H9 (cell line): ENCODE measurements at regions not wholly inside any gene's neighbourhood (a gene's known extent, or its start where the extent isn't known, plus 50 kb on each side); places are given as distances from the start of the nearest gene placed in this dataset.

ENCODE experiments used
- DNase-seq: peaks from one replicate; pipeline ENCODE4 v3.0.0-alpha.2; 2017
- H2AFZ ChIP-seq: one replicate; pipeline ENCODE4 v1.6.1; 2013; ENCODE audit warnings: mild to moderate bottlenecking, low read length, control low read depth, moderate library complexity
- H2AK5ac ChIP-seq: 2 replicates; pipeline ENCODE4 v1.6.1; 2013; ENCODE audit warnings: low read length, control low read depth, mixed read lengths; ENCODE audit not compliant: insufficient read length
- H2BK120ac ChIP-seq: one replicate; pipeline ENCODE4 v1.6.1; 2013; ENCODE audit warnings: low read depth, mild to moderate bottlenecking, low read length, control low read depth, inconsistent platforms; ENCODE audit not compliant: poor library complexity, severe bottlenecking
- H2BK12ac ChIP-seq: 2 replicates; pipeline ENCODE4 v1.6.1; 2013; ENCODE audit warnings: low read length, control low read depth, mixed read lengths, low read depth; ENCODE audit not compliant: insufficient read length
- H2BK15ac ChIP-seq: 2 replicates; pipeline ENCODE4 v1.6.1; 2013; ENCODE audit warnings: low read depth, low read length, control low read depth
- H2BK20ac ChIP-seq: one replicate; pipeline ENCODE4 v1.6.1; 2013; ENCODE audit warnings: low read depth, mild to moderate bottlenecking, low read length, control low read depth, inconsistent platforms; ENCODE audit not compliant: poor library complexity, severe bottlenecking
- H2BK5ac ChIP-seq: 2 replicates; pipeline ENCODE4 v1.6.1; 2013; ENCODE audit warnings: low read length, control low read depth, mixed read lengths; ENCODE audit not compliant: insufficient read length
- H3K14ac ChIP-seq: 2 replicates; pipeline ENCODE4 v1.6.1; 2013; ENCODE audit warnings: low read length, control low read depth; ENCODE audit not compliant: insufficient read depth
- H3K18ac ChIP-seq: 2 replicates; pipeline ENCODE4 v1.6.1; 2013; ENCODE audit warnings: low read depth, mild to moderate bottlenecking, mixed read lengths, low read length, control low read depth; ENCODE audit not compliant: insufficient read length
- H3K23ac ChIP-seq: 2 replicates; pipeline ENCODE4 v1.6.1; 2013; ENCODE audit warnings: low read length, control low read depth, mixed read lengths, low read depth; ENCODE audit not compliant: insufficient read length
- H3K23me2 ChIP-seq: 2 replicates; pipeline ENCODE4 v1.6.1; 2013; ENCODE audit warnings: low read depth, mild to moderate bottlenecking, mixed read lengths, low read length, control low read depth; ENCODE audit not compliant: insufficient read length, poor library complexity, severe bottlenecking
- H3K27ac ChIP-seq: 2 replicates; pipeline ENCODE4 v1.5.1; 2013; ENCODE audit warnings: low read length, control low read depth, mixed read lengths, low read depth; ENCODE audit not compliant: insufficient read length
- H3K27me3 ChIP-seq: 2 replicates; pipeline ENCODE4 v1.6.1; 2013; ENCODE audit warnings: low read length, control low read depth, inconsistent platforms; ENCODE audit not compliant: insufficient read depth
- H3K4ac ChIP-seq: 2 replicates; pipeline ENCODE4 v1.6.1; 2013; ENCODE audit warnings: low read depth, mild to moderate bottlenecking, control low read depth, inconsistent platforms, low read length, moderate library complexity
- H3K4me1 ChIP-seq: 2 replicates; pipeline ENCODE4 v1.6.1; 2013; ENCODE audit warnings: low read length, control low read depth, inconsistent platforms; ENCODE audit not compliant: insufficient read depth
- H3K4me2 ChIP-seq: 2 replicates; pipeline ENCODE4 v1.6.1; 2013; ENCODE audit warnings: low read length, control low read depth, mixed read lengths; ENCODE audit not compliant: insufficient read length, insufficient read depth
- H3K56ac ChIP-seq: 2 replicates; pipeline ENCODE4 v1.6.1; 2013; ENCODE audit warnings: low read depth, mild to moderate bottlenecking, mixed read lengths, low read length, control low read depth; ENCODE audit not compliant: insufficient read length
- H3K79me1 ChIP-seq: 2 replicates; pipeline ENCODE4 v1.6.1; 2013; ENCODE audit warnings: low read depth, mild to moderate bottlenecking, moderate library complexity, low read length, control low read depth, inconsistent platforms; ENCODE audit not compliant: insufficient read depth, poor library complexity, severe bottlenecking
- H3K79me2 ChIP-seq: 2 replicates; pipeline ENCODE4 v1.6.1; 2013; ENCODE audit warnings: low read length, control low read depth, inconsistent platforms; ENCODE audit not compliant: insufficient read depth
- H3K9ac ChIP-seq: 2 replicates; pipeline ENCODE4 v1.6.1; 2013; ENCODE audit warnings: low read length, control low read depth, mixed read lengths; ENCODE audit not compliant: insufficient read length; ENCODE audit errors: extremely low read depth
- H3K9me3 ChIP-seq: one replicate; pipeline ENCODE4 v1.6.1; 2013; ENCODE audit warnings: low read depth, low read length, inconsistent platforms; ENCODE audit not compliant: control insufficient read depth
- H3T11ph ChIP-seq: one replicate; pipeline ENCODE4 v1.6.1; 2013; ENCODE audit warnings: mild to moderate bottlenecking, low read length, control low read depth, inconsistent platforms
- H4K20me1 ChIP-seq: one replicate; pipeline ENCODE4 v1.6.1; 2013; ENCODE audit not compliant: control insufficient read depth, insufficient read length, insufficient read depth
- H4K5ac ChIP-seq: 2 replicates; pipeline ENCODE4 v1.6.1; 2013; ENCODE audit warnings: low read depth, mild to moderate bottlenecking, mixed read lengths, low read length, control low read depth; ENCODE audit not compliant: insufficient read length
- H4K8ac ChIP-seq: replicated peaks from 2 replicates; pipeline ENCODE4 v1.6.1; 2013; ENCODE audit warnings: low read length, control low read depth, mixed read lengths, low read depth; ENCODE audit not compliant: insufficient read length
- H4K91ac ChIP-seq: 2 replicates; pipeline ENCODE4 v1.6.1; 2013; ENCODE audit warnings: low read depth, mild to moderate bottlenecking, moderate library complexity, mixed read lengths, low read length, control low read depth; ENCODE audit not compliant: insufficient read length
- H3K27ac Mint-ChIP-seq, 3 experiments: 2 replicates in 2 of 3; 3 replicates in 1 of 3; pipeline ENCODE4 v1.8.0; 2020 to 2021; ENCODE audit warnings: mixed read lengths in 3 of 3, mild to moderate bottlenecking in 1 of 3, moderate library complexity in 1 of 3
- H3K27me3 Mint-ChIP-seq: 2 replicates; pipeline ENCODE4 v1.8.0; 2021; ENCODE audit warnings: low read depth, mild to moderate bottlenecking, moderate library complexity, mixed read lengths
- H3K36me3 Mint-ChIP-seq, 3 experiments: 2 replicates in 2 of 3; 3 replicates in 1 of 3; pipeline ENCODE4 v1.8.0; 2020 to 2021; ENCODE audit warnings: low read depth in 3 of 3, mixed read lengths in 3 of 3; ENCODE audit not compliant: insufficient read depth in 1 of 3
- H3K4me1 Mint-ChIP-seq, 2 experiments: 2 replicates each; pipeline ENCODE4 v1.8.0; 2020; ENCODE audit warnings: mixed read lengths in 2 of 2
- H3K4me3 Mint-ChIP-seq, 2 experiments: 2 replicates in 1 of 2; 3 replicates in 1 of 2; pipeline ENCODE4 v1.8.0; 2020 to 2021; ENCODE audit warnings: mild to moderate bottlenecking in 2 of 2, mixed read lengths in 2 of 2, moderate library complexity in 1 of 2
- H3K9me3 Mint-ChIP-seq, 2 experiments: 2 replicates in 1 of 2; 3 replicates in 1 of 2; pipeline ENCODE4 v1.8.0; 2020; ENCODE audit warnings: mild to moderate bottlenecking in 2 of 2, mixed read lengths in 2 of 2, moderate library complexity in 1 of 2
- WGBS: extraction: QIAGEN DNeasy Blood & Tissue Kit; methylation state at CpG from one replicate; pipeline ENCODE4 v1.1.7; 2013; ENCODE audit warnings: missing lambda C conversion rate, low lambda C conversion rate, mixed read lengths; ENCODE audit not compliant: insufficient read length; ENCODE audit errors: extremely low coverage; 5-methylcytosine and 5-hydroxymethylcytosine counted together
- TF ChIP-seq, protein P1 (sequence below): fragments of 200-600 bp; sonication (generic); conservative IDR thresholded peaks from 3 replicates; pipeline ENCODE4 v1.8.0; 2021; ENCODE audit warnings: antibody characterized with exemption, mild to moderate bottlenecking

DNA sequence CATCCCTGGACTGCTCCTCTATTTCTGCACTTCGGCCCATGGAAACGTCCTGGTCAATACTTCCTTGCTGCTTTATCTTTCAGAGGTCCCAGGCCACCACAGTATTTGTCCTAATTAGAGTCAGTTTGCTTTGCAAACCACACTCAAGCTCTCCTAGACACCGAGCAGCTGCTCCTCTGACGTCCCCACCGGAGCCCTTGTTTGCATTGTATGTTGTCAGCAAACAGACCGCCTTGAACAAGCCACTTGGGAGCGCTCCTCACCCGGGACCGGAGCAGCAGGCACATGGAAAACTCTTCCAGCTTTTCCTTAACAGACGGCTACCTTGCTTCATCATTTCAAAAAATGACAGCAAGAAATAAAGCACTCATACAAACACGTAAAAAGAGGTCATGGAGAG, 51.5 kb upstream of the GTF3A start:
- no peak overlapping the region for H3K4me3 Mint-ChIP-seq
- WGBS = no CpG with 5 or more reads among the region's 11 CpGs
- no peak overlapping the region for H2AFZ ChIP-seq

More for the DNA sequence above, 51.5 kb upstream of the GTF3A start:
- Histone ChIP-seq H3K4ac (no peak overlapping the region), H3K23me2 (no peaks in the 10 kb centered on the region), H3K79me1 (no peaks in the 10 kb centered on the region), H4K91ac (no peak overlapping the region), H2BK15ac (no peak overlapping the region), H4K8ac (no peak overlapping the region), H3K27ac (no peak overlapping the region), H3K9ac (no peak overlapping the region), H3K23ac (no peak overlapping the region), H3K18ac (no peak overlapping the region), H3K4me1 (no peaks in the 10 kb centered on the region; the same call in 1 of the 2 replicates), H3K56ac (no peak overlapping the region), H3K14ac (no peak overlapping the region), H2AK5ac (no peak overlapping the region), H2BK12ac (no peak overlapping the region), H3K79me2 (no peaks in the 10 kb centered on the region), H3K4me2 (no peak overlapping the region), H2BK5ac (no peak overlapping the region), H3T11ph (no peak overlapping the region), H4K20me1 (no peaks in the 10 kb centered on the region), H4K5ac (no peak overlapping the region), H2BK20ac (no peak overlapping the region), H3K27me3 (no peaks in the 10 kb centered on the region), H2BK120ac (no peak overlapping the region), H3K9me3 (no peaks in the 10 kb centered on the region)
- Mint-ChIP-seq H3K4me1 (peaks cover 15 to 17% of the 10 kb centered on the region in 2 experiments), H3K27ac (no peak overlapping the region), H3K9me3 (peaks cover 4 to 9% of the 10 kb centered on the region in 2 experiments; a peak in 3 of 5 replicates), H3K36me3 (no peaks in the 10 kb centered on the region; a peak in 1 of 7 replicates), H3K27me3 (peaks cover 47% of the 10 kb centered on the region)
- TF ChIP-seq, protein P1, sequence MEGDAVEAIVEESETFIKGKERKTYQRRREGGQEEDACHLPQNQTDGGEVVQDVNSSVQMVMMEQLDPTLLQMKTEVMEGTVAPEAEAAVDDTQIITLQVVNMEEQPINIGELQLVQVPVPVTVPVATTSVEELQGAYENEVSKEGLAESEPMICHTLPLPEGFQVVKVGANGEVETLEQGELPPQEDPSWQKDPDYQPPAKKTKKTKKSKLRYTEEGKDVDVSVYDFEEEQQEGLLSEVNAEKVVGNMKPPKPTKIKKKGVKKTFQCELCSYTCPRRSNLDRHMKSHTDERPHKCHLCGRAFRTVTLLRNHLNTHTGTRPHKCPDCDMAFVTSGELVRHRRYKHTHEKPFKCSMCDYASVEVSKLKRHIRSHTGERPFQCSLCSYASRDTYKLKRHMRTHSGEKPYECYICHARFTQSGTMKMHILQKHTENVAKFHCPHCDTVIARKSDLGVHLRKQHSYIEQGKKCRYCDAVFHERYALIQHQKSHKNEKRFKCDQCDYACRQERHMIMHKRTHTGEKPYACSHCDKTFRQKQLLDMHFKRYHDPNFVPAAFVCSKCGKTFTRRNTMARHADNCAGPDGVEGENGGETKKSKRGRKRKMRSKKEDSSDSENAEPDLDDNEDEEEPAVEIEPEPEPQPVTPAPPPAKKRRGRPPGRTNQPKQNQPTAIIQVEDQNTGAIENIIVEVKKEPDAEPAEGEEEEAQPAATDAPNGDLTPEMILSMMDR = peak; percentile 25; the same call in 2 of the 3 replicates
- DNase-seq = no peak
